Panc1 (cell line): ENCODE measurements at regions not wholly inside any gene's neighbourhood (a gene's known extent, or its start where the extent isn't known, plus 50 kb on each side); places are given as distances from the start of the nearest gene placed in this dataset.

Source experiments
- ATAC-seq: fragments of 200-7000 bp; cut with Tn5 transposase; 2 replicates; pipeline ENCODE4 v1.9.1; 2020; ENCODE audit warnings: mild to moderate bottlenecking, moderate library complexity
- BruUV-seq: library from RNA; stranded (reverse); fragments of 400-500 nt; replicated peaks from 2 replicates; lab custom pipeline; 2021; lab: Mats Ljungman, UMichigan
- CTCF ChIA-PET: fragments of 300-600 bp; sonication (Branson Sonifier 250); formaldehyde crosslinking; loops from one replicate; lab custom pipeline; 2022; ENCODE audit warnings: antibody characterized with exemption; lab: Charles Lee
- POLR2A ChIA-PET: fragments of 300-600 bp; sonication (Branson Sonifier 250); formaldehyde crosslinking; loops from one replicate; lab custom pipeline; 2022; ENCODE audit warnings: antibody characterized with exemption; lab: Charles Lee
- DNase-seq: peaks from one replicate; pipeline ENCODE4 v3.0.0-alpha.2; 2010; ENCODE audit warnings: low read depth, low spot score
- H3K27ac ChIP-seq: 2 replicates; pipeline ENCODE4 v1.5.1; 2011; ENCODE audit warnings: mild to moderate bottlenecking, low read length, inconsistent platforms
- H3K27me3 ChIP-seq: fragments of 200-500 bp; sonication (Bioruptor generic); 2 replicates; pipeline ENCODE4 v1.6.0; 2014; ENCODE audit warnings: low read length, inconsistent platforms; ENCODE audit not compliant: control insufficient read depth, insufficient read depth
- H3K36me3 ChIP-seq: fragments of 200-500 bp; sonication (Bioruptor generic); 2 replicates; pipeline ENCODE4 v1.5.1; 2014; ENCODE audit warnings: inconsistent platforms, mild to moderate bottlenecking, low read length, moderate library complexity; ENCODE audit not compliant: control insufficient read depth, insufficient read depth
- H3K4me1 ChIP-seq: 2 replicates; pipeline ENCODE4 v1.5.1; 2011; ENCODE audit warnings: inconsistent platforms, mild to moderate bottlenecking, low read length, moderate library complexity; ENCODE audit not compliant: control insufficient read depth, insufficient read depth
- H3K4me3 ChIP-seq, 2 experiments: 2 replicates each; pipeline ENCODE4 v1.5.1; 2011 to 2012; ENCODE audit warnings: low read depth in 2 of 2, low read length in 2 of 2, mild to moderate bottlenecking in 2 of 2, inconsistent platforms in 1 of 2, moderate library complexity in 1 of 2
- H3K9me3 ChIP-seq: fragments of 200-500 bp; sonication (Bioruptor generic); 2 replicates; pipeline ENCODE4 v1.5.1; 2014; ENCODE audit warnings: low read depth, mild to moderate bottlenecking, inconsistent platforms, low read length, moderate library complexity; ENCODE audit not compliant: control insufficient read depth, insufficient read depth
- CTCF ChIP-seq: fragments of 450-650 bp; IDR thresholded peaks from 2 replicates; pipeline ENCODE4 v1.5.1; 2017; ENCODE audit warnings: mild to moderate bottlenecking
- POLR2AphosphoS5 ChIP-seq: IDR thresholded peaks from 2 replicates; pipeline ENCODE4 v1.6.1; 2012; ENCODE audit warnings: mild to moderate bottlenecking, low read depth, low read length, moderate library complexity
- REST ChIP-seq, 2 experiments: IDR thresholded peaks; 2 replicates each; pipeline ENCODE4 v1.6.1; 2011 to 2012; ENCODE audit warnings: low read depth in 2 of 2, control low read depth in 1 of 2, low read length in 1 of 2, mild to moderate bottlenecking in 1 of 2, moderate library complexity in 1 of 2; ENCODE audit not compliant: insufficient read depth in 1 of 2
- SIN3A ChIP-seq: IDR thresholded peaks from 2 replicates; pipeline ENCODE4 v1.6.1; 2012; ENCODE audit warnings: low read depth, mild to moderate bottlenecking, low read length, moderate library complexity, borderline replicate concordance; ENCODE audit not compliant: insufficient read depth
- TCF7L2 ChIP-seq: IDR thresholded peaks from 2 replicates; pipeline ENCODE4 v1.6.1; 2011; ENCODE audit warnings: mild to moderate bottlenecking, low read depth, low read length, inconsistent platforms
- in situ Hi-C: cut with HindIII; loops from 2 replicates; pipeline ENCODE4 v1.10.0; 2016; ENCODE audit warnings: low sequenced_read_pairs, low pct_unique_long_range_greater_than_20kb
- intact Hi-C: fragments of 100-400 bp; cut with micrococcal nuclease; formaldehyde crosslinking; loops from one replicate; pipeline ENCODE4 v1.10.0; 2022; ENCODE audit not compliant: unreplicated experiment

- ATAC-seq: no peak
- DNase-seq: no peak
- Histone ChIP-seq H3K4me1 (no peaks in the 10 kb centered on the region), H3K27me3 (no peaks in the 10 kb centered on the region), H3K9me3 (no peaks in the 10 kb centered on the region), H3K27ac (no peak overlapping the region), H3K36me3 (no peaks in the 10 kb centered on the region), H3K4me3 (no peak overlapping the region)
- POLR2A ChIA-PET: no interaction called here
- TF ChIP-seq REST (IDR thresholded peaks at IDR 0.05; ENCODE audit: insufficient read depth in 1 of 2, low read depth in 2 of 2, low read length in 1 of 2): no peak
- no peak for TF ChIP-seq TCF7L2
- no peak for TF ChIP-seq CTCF
- no peak for TF ChIP-seq POLR2AphosphoS5
- no peak for TF ChIP-seq SIN3A
- intact Hi-C loops: no loop called here
- in situ Hi-C loops: no loop called here
- CTCF ChIA-PET: no interaction called here
- no TSS peak for BruUV-seq
Measured at GRCh38 chr3:73719861-73720260, 95.1 kb upstream of the PDZRN3 start.

DNA sequence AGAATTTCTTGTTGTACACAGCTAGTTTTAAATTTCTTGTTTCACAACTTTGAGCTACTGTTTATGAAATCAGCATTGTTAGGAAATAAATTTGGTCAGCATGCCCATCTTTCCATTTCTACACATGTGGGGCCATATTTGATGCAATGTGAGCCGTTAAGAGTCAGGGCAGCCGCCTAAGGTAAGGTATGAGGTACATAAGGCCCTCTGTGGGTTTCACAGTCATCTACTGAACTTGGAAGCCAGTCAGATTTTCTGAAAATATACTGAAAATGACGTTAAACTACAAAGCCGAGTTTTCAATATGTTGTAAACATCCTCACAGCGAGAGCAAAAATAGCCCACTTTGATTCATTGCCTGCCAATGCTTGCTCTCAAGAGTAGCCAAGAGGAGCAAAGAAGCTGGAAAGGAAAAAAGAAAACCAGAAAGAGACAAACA lies 94.7 kb upstream of the PDZRN3 start:
- H3K36me3 ChIP-seq: no peaks in the 10 kb centered on the region
- no peaks in the 10 kb centered on the region for H3K27me3 ChIP-seq
- H3K27ac ChIP-seq: no peak overlapping the region
- BruUV-seq: no TSS peak
- H3K4me3 ChIP-seq: no peak overlapping the region
- ChIA-PET POLR2A (no interaction called here), CTCF (no interaction called here)
- DNase-seq (no peak), ATAC-seq (no peak)
- intact Hi-C loops (no loop called here), in situ Hi-C loops (no loop called here)
- no peaks in the 10 kb centered on the region for H3K4me1 ChIP-seq
- no peak for TF ChIP-seq REST (IDR thresholded peaks at IDR 0.05; ENCODE audit: insufficient read depth in 1 of 2, low read depth in 2 of 2, low read length in 1 of 2)
- TF ChIP-seq TCF7L2: no peak
- no peak for TF ChIP-seq CTCF
- TF ChIP-seq POLR2AphosphoS5: no peak
- no peak for TF ChIP-seq SIN3A
- no peaks in the 10 kb centered on the region for H3K9me3 ChIP-seq
